GM20000 (cell line): ENCODE measurements at regions not wholly inside any gene's neighbourhood (a gene's known extent, or its start where the extent isn't known, plus 50 kb on each side); places are given as distances from the start of the nearest gene placed in this dataset.

Experiments
- DNase-seq: peaks from one replicate; pipeline ENCODE4 v3.0.0; 2012; ENCODE audit warnings: low spot score
- TF ChIP-seq, protein P1 (sequence below): IDR thresholded peaks from 2 replicates; pipeline ENCODE4 v1.5.1; 2012; ENCODE audit warnings: mild to moderate bottlenecking, control low read depth; ENCODE audit errors: extremely low read depth, missing control alignments

DNA sequence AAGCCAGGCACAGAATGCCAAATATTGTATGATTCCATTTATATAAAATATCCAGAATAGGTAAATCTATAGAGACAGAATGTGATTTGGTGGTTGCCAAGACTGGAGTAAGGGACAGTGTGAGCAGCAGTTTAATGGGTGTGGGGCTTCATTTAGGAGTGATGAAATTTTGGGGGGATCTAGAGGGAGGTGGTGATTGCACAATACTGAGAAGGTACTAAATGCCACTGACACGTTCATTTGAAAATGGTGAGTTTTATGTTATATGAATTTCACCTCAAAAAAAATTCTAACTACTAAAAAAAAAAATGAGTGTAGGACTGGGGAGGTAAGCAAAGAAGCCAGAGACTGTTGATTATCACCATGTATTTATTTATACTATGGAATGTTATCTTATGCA, 974.5 kb upstream of the ZEB2 start:
- TF ChIP-seq, protein P1, sequence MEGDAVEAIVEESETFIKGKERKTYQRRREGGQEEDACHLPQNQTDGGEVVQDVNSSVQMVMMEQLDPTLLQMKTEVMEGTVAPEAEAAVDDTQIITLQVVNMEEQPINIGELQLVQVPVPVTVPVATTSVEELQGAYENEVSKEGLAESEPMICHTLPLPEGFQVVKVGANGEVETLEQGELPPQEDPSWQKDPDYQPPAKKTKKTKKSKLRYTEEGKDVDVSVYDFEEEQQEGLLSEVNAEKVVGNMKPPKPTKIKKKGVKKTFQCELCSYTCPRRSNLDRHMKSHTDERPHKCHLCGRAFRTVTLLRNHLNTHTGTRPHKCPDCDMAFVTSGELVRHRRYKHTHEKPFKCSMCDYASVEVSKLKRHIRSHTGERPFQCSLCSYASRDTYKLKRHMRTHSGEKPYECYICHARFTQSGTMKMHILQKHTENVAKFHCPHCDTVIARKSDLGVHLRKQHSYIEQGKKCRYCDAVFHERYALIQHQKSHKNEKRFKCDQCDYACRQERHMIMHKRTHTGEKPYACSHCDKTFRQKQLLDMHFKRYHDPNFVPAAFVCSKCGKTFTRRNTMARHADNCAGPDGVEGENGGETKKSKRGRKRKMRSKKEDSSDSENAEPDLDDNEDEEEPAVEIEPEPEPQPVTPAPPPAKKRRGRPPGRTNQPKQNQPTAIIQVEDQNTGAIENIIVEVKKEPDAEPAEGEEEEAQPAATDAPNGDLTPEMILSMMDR, result no peak

DNA sequence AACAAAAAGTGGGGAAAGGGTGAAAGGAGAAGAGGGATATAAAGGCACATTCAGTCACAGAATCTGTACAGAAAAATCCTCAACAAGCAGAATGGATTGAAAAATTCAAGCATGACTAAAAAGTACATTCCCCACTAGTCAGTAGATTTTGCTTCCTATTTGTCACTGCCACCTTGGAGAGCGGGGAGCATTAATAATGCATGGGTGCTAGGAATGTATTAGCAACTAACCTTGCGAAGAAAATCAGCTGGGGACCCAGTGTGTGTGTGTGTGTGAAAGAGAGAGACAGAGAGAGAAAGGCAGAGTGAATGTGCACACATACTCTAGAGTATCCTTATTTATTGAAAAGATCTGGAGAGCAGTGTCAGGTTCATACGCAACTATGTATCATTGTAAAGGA, 968.7 kb upstream of the ZEB2 start:
- DNase-seq, result no peak
- TF ChIP-seq, protein P1, result no peak

More for the DNA sequence above, 974.5 kb upstream of the ZEB2 start:
- no peak for DNase-seq

DNA sequence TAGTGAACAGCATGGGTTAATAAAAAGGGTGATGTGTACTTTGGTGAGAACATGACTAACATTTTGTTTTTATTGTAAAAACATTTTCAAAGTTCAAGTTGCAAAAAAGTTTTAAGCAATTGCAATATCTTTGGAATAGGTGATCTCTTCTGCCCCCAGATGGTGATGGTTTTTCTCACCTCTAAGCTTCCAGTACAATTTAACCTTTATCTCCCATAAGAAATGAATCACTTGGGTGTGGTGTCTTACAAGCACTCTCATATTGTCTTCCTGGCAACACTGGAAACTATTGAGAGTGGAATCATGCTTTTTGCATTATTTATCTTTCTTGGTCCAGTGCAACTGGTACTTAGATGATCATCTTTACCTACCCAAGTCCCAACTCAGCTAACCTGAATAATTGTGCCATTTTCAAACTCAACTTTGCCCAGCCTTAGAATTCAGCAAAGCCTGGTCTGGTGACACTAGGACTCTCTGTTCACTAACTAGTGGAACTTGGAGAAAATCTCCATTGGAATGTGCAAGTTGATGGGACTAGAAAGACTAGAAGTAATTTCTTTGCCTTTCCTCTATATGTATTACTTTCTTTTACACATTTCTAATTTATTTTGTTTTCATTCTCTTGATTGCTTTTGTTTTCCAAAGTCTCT, 964.7 kb upstream of the ZEB2 start:
- DNase-seq, result peak; percentile 4

DNA sequence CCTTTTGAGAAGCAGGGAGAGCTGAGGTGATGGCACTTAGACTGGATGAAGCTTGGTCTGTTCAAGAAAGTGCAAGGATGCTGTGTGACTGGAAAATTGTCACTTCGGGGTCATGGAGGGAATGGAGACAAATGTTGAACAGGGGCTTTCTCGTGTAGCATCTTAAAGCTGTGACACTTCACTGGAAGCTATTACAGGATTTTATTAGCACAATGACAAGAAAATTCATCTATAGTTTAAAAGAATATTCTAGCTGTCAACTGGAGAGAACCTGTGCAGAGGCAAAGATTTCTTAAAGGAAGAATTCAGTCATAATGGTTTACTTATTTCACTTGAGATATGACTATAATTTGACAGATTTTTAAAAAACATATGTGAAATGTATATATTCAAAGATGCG, 963.9 kb upstream of the ZEB2 start:
- TF ChIP-seq, protein P1, result no peak
- DNase-seq, result no peak

More for the DNA sequence above, 964.7 kb upstream of the ZEB2 start:
- TF ChIP-seq, protein P1, result no peak

DNA sequence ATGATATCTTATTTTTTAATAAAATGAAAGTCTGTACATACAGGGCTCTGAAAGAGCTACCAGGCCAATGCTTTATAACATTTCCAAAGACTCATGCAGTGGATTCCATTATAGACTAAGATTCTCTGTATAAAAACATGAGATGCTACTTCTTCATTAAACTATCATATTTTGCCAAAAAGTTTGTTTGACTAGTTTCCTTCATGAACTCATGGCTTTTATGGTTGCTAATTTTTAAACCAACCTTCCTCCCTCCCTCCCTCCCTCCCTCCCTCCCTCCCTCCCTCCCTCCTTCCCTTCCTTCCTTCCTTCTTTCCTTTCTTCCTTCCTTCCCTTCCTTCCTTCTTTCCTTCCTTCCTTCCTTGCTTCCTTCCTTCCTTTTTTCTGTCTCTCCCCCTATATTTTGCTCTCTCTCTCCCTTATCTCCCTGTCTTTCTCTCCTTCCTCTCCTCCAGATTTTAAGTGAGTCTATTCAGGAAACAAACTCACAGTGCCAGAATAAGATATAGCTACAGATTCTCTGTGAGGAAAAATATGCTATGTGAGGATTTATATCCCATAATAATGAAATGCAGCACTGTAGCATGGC, 961.5 kb upstream of the ZEB2 start:
- no peak for DNase-seq
- TF ChIP-seq, protein P1, result no peak

DNA sequence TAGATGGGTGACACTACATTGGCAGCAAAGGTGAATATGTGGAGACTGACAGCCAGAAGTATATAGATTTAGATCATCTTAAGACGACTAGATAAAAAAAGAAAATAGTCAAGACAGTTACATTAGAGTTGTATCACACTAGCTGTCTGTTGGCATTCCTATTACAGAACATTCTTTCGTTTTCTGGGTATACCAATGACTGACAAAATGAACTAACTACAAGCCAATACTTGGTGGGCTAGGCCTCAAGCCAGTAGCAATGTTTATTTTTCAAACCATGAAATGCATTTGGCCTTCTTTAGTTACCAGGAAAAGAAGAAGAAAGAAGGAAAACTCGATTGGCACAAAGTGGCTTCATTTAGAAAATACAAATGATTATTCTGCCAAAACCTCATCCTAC, 944.9 kb upstream of the ZEB2 start:
- DNase-seq, result no peak
- TF ChIP-seq, protein P1, result no peak

DNA sequence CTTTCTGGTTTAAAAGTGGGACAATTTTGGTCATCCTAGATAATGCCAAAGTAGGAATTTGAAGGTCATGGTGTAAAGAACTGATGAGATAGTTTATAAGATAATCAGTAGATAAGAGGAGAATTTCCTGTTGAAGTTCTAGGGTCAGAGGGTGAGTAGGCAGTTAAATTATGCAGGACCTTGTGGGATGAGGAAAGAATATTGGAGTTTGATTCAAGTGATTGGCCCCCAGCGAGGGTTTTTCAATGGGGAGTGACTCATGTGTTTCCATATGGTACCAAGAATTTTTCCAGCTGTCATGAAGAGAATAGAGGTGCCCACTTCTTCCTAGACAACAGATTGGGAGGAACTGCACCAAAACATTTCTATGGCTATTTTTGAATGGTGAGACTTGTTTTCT, 940.2 kb upstream of the ZEB2 start:
- TF ChIP-seq, protein P1, result no peak
- DNase-seq, result no peak
